ENCODE measurements at regions not wholly inside any gene's neighbourhood (a gene's known extent, or its start where the extent isn't known, plus 50 kb on each side); places are given as distances from the start of the nearest gene placed in this dataset.

GRCh38 chr11:112899235-112900006, 61.8 kb upstream of the NCAM1 start:
- ChIA-PET CTCF (no interaction called here), POLR2A (no interaction called here)
- dilution Hi-C loops (cut with MboI; ENCODE audit: extremely low pct_ligation_motif_present, low sequenced_read_pairs) = no loop called here
- Histone ChIP-seq H3K9me3 (replicated peaks; ENCODE audit: control insufficient read depth, insufficient read depth, low read length) (peaks cover 4% of the 10 kb centered on the region), H2AFZ (ENCODE audit: low read depth, low read length) (no peak overlapping the region), H3K27ac (ENCODE audit: insufficient read depth, low read depth, low read length) (no peak overlapping the region), H3K4me3 (replicated peaks in 1 of 3; ENCODE audit: insufficient read depth in 1 of 3, low read depth in 1 of 3, low read length in 3 of 3) (no peak overlapping the region), H3K79me2 (ENCODE audit: control insufficient read depth, insufficient read depth, low read length) (no peaks in the 10 kb centered on the region), H3K9ac (replicated peaks; ENCODE audit: extremely low read depth, insufficient read depth, low read length) (no peak overlapping the region), H3K27me3 (ENCODE audit: control insufficient read depth in 2 of 2, insufficient read depth in 2 of 2, low read length in 2 of 2) (no peaks in the 10 kb centered on the region), H4K20me1 (replicated peaks; ENCODE audit: control insufficient read depth, extremely low read depth, insufficient read depth, low read length) (no peaks in the 10 kb centered on the region), H3K4me2 (ENCODE audit: insufficient read depth, low read length) (no peak overlapping the region), H3K4me1 (ENCODE audit: control insufficient read depth, extremely low read depth, insufficient read depth, low read length) (no peaks in the 10 kb centered on the region), H3K9me1 (replicated peaks; ENCODE audit: control insufficient read depth, extremely low read depth, insufficient read depth, low read length) (no peaks in the 10 kb centered on the region), H3K36me3 (ENCODE audit: control insufficient read depth in 2 of 2, extremely low read depth in 1 of 2, insufficient read depth in 2 of 2, low read length in 2 of 2) (no peaks in the 10 kb centered on the region)
- no peak for TF ChIP-seq POLR2AphosphoS5 (IDR thresholded peaks at IDR 0.05; ENCODE audit: insufficient read depth, low read depth, low read length)
- TF ChIP-seq POLR2A (IDR thresholded peaks at IDR 0.05; ENCODE audit: low read depth, low read length) = no peak
- TF ChIP-seq EZH2 (IDR thresholded peaks at IDR 0.05; ENCODE audit: borderline replicate concordance, low read depth, low read length, severe bottlenecking) = no peak
- no peak for TF ChIP-seq GATA2 (IDR thresholded peaks at IDR 0.05; ENCODE audit: insufficient read depth, insufficient read length, low read depth, low read length)
- TF ChIP-seq JUN (IDR thresholded peaks at IDR 0.05; ENCODE audit: borderline replicate concordance, insufficient read depth, insufficient read length, low read depth) = no peak
- no peak for TF ChIP-seq MAX (IDR thresholded peaks at IDR 0.05; ENCODE audit: insufficient read depth, insufficient read length)
- TF ChIP-seq FOS (IDR thresholded peaks at IDR 0.05; ENCODE audit: borderline replicate concordance, insufficient read depth, low read length) = no peak
- TF ChIP-seq CTCF (IDR thresholded peaks at IDR 0.05; ENCODE audit: extremely low read depth in 1 of 2, insufficient read depth in 1 of 2, low read depth in 1 of 2, low read length in 2 of 2) = no peak
- TF ChIP-seq MYC (IDR thresholded peaks at IDR 0.05; ENCODE audit: low read depth, low read length) = no peak
- FAIRE-seq (no peak), DNase-seq (ENCODE audit: low read depth, low spot score) (no peak)
- intact Hi-C loops (cut with micrococcal nuclease) = no loop called here
- BruUV-seq (replicated peaks) = no TSS peak
